ENCODE measurements at regions not wholly inside any gene's neighbourhood (a gene's known extent, or its start where the extent isn't known, plus 50 kb on each side); places are given as distances from the start of the nearest gene placed in this dataset.

DNA sequence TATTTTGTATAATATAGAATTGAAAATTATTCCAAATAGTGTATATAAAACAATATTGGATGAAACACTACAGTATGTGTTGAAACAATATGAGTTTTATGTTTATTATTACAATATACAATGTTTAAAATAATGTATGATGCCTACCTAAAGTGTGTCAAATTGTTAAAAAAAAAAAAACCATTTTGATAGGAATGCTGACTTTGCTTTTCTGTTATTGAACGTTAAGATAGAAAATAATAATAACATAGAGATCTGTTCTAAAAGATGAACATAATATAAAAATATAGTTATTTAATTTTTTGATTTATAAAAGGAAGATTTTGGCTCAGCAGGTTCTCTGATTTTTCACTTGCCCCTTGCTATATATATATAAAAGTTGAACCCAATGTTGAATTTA, 474.6 kb upstream of the ATXN8OS start:
- no peaks in the 10 kb centered on the region for H4K20me1 ChIP-seq (ENCODE audit: insufficient read depth, low read length)
- H3K4me2 ChIP-seq (ENCODE audit: low read length) = no peak overlapping the region
- H3K4me1 ChIP-seq (ENCODE audit: low read length) = no peaks in the 10 kb centered on the region
- H3K79me2 ChIP-seq (ENCODE audit: low read length) = no peaks in the 10 kb centered on the region
- H3K4me3 ChIP-seq (ENCODE audit: low read length) = no peak overlapping the region
- TF ChIP-seq, protein P1, sequence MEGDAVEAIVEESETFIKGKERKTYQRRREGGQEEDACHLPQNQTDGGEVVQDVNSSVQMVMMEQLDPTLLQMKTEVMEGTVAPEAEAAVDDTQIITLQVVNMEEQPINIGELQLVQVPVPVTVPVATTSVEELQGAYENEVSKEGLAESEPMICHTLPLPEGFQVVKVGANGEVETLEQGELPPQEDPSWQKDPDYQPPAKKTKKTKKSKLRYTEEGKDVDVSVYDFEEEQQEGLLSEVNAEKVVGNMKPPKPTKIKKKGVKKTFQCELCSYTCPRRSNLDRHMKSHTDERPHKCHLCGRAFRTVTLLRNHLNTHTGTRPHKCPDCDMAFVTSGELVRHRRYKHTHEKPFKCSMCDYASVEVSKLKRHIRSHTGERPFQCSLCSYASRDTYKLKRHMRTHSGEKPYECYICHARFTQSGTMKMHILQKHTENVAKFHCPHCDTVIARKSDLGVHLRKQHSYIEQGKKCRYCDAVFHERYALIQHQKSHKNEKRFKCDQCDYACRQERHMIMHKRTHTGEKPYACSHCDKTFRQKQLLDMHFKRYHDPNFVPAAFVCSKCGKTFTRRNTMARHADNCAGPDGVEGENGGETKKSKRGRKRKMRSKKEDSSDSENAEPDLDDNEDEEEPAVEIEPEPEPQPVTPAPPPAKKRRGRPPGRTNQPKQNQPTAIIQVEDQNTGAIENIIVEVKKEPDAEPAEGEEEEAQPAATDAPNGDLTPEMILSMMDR (IDR thresholded peaks at IDR 0.05; ENCODE audit: low read depth, low read length) = no peak
- no peak for TF ChIP-seq EZH2phosphoT487 (IDR thresholded peaks at IDR 0.05; ENCODE audit: low read depth)
- no peak overlapping the region for H3K9ac ChIP-seq (ENCODE audit: low read length)
- H3K9me3 ChIP-seq (ENCODE audit: insufficient read depth, low read length) = no peaks in the 10 kb centered on the region
- no peaks in the 10 kb centered on the region for H3K36me3 ChIP-seq (replicated peaks; ENCODE audit: low read depth, low read length)
- H3K27ac ChIP-seq (ENCODE audit: low read length) = no peak overlapping the region
- no peak overlapping the region for H2AFZ ChIP-seq (ENCODE audit: low read depth, low read length)
- no peaks in the 10 kb centered on the region for H3K27me3 ChIP-seq (ENCODE audit: low read depth, low read length)

DNA sequence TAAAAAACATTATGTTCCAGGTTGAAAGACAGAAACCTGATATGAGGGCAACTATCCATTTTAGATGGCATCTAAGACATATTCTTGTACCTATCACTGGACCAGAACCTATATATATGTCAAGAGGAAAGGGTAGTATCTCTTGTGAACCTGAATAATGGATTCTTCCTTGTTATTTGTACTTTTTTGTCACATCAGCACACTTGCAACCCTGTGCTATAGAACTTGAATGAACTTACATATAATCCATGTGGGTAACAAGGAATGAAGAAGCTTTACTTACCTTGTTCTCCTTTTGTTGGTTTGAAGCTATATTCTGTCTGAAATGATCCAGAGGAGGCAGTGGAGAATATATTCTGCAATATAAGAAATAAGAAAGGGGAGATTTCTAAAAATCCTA, 483.7 kb upstream of the ATXN8OS start:
- TF ChIP-seq EZH2phosphoT487 (IDR thresholded peaks at IDR 0.05; ENCODE audit: low read depth) = no peak
- TF ChIP-seq, protein P1 (IDR thresholded peaks at IDR 0.05; ENCODE audit: low read depth, low read length) = no peak
- no peak overlapping the region for H3K27ac ChIP-seq (ENCODE audit: low read length)
- H4K20me1 ChIP-seq (ENCODE audit: insufficient read depth, low read length) = no peaks in the 10 kb centered on the region
- H3K4me3 ChIP-seq (ENCODE audit: low read length) = no peak overlapping the region
- H3K4me2 ChIP-seq (ENCODE audit: low read length) = no peak overlapping the region
- no peaks in the 10 kb centered on the region for H3K4me1 ChIP-seq (ENCODE audit: low read length)
- H2AFZ ChIP-seq (ENCODE audit: low read depth, low read length) = no peak overlapping the region
- H3K9ac ChIP-seq (ENCODE audit: low read length) = no peak overlapping the region
- no peaks in the 10 kb centered on the region for H3K9me3 ChIP-seq (ENCODE audit: insufficient read depth, low read length)
- no peaks in the 10 kb centered on the region for H3K27me3 ChIP-seq (ENCODE audit: low read depth, low read length)
- H3K36me3 ChIP-seq (replicated peaks; ENCODE audit: low read depth, low read length) = no peaks in the 10 kb centered on the region
- H3K79me2 ChIP-seq (ENCODE audit: low read length) = no peaks in the 10 kb centered on the region

DNA sequence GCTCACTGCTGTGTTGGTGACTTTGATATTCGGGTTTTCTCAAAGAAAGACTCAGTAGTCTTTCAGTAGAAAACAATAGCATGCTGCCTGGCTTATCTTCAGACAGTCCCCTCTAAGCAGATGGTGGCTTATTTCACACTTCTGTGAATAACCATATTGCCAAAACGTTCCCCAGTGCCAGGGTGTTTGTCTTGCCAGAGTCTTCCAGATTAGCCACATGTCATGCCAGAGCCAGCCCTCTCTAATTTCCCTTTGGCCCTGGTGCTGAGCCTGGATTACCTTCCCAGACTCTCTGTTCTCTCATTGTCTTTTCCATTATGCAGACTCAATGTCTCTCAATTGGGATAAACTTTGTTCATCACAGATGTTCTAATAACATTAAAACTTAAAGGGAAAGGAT, 488.0 kb upstream of the ATXN8OS start:
- Histone ChIP-seq H3K4me2 (ENCODE audit: low read length) (no peak overlapping the region), H3K27me3 (ENCODE audit: low read depth, low read length) (no peaks in the 10 kb centered on the region), H3K9me3 (ENCODE audit: insufficient read depth, low read length) (no peaks in the 10 kb centered on the region), H3K79me2 (ENCODE audit: low read length) (no peaks in the 10 kb centered on the region), H2AFZ (ENCODE audit: low read depth, low read length) (no peak overlapping the region), H3K4me1 (ENCODE audit: low read length) (no peaks in the 10 kb centered on the region), H4K20me1 (ENCODE audit: insufficient read depth, low read length) (no peaks in the 10 kb centered on the region), H3K27ac (ENCODE audit: low read length) (no peak overlapping the region), H3K9ac (ENCODE audit: low read length) (no peak overlapping the region), H3K36me3 (replicated peaks; ENCODE audit: low read depth, low read length) (no peaks in the 10 kb centered on the region), H3K4me3 (ENCODE audit: low read length) (no peak overlapping the region)
- no peak for TF ChIP-seq EZH2phosphoT487 (IDR thresholded peaks at IDR 0.05; ENCODE audit: low read depth)
- TF ChIP-seq, protein P1 (IDR thresholded peaks at IDR 0.05; ENCODE audit: low read depth, low read length) = no peak

DNA sequence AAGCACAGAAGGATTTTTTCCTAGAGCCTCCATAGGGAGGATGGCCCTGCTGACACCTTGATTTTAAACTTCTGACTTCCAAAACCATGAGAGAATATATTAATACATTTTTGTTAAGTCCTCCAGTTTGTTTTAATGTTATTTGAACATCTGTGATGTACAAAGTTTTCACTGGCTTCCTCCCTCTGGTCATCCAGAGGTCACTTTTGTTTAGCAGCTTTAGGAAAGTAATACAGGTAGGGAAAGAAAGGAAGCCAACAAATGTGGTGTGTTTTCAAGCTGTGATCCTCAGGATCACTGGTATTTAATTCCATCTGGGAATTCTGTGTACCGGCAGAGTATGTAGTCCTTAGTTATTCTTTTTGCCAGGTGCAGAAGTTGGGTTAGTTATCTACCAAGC, 488.8 kb upstream of the ATXN8OS start:
- no peak for TF ChIP-seq EZH2phosphoT487 (IDR thresholded peaks at IDR 0.05; ENCODE audit: low read depth)
- TF ChIP-seq, protein P1 (IDR thresholded peaks at IDR 0.05; ENCODE audit: low read depth, low read length) = no peak
- H3K4me1 ChIP-seq (ENCODE audit: low read length) = no peaks in the 10 kb centered on the region
- no peaks in the 10 kb centered on the region for H3K27me3 ChIP-seq (ENCODE audit: low read depth, low read length)
- no peaks in the 10 kb centered on the region for H3K36me3 ChIP-seq (replicated peaks; ENCODE audit: low read depth, low read length)
- no peak overlapping the region for H3K4me2 ChIP-seq (ENCODE audit: low read length)
- no peak overlapping the region for H2AFZ ChIP-seq (ENCODE audit: low read depth, low read length)
- H4K20me1 ChIP-seq (ENCODE audit: insufficient read depth, low read length) = no peaks in the 10 kb centered on the region
- no peak overlapping the region for H3K27ac ChIP-seq (ENCODE audit: low read length)
- H3K9ac ChIP-seq (ENCODE audit: low read length) = no peak overlapping the region
- H3K4me3 ChIP-seq (ENCODE audit: low read length) = no peak overlapping the region
- no peaks in the 10 kb centered on the region for H3K9me3 ChIP-seq (ENCODE audit: insufficient read depth, low read length)
- no peaks in the 10 kb centered on the region for H3K79me2 ChIP-seq (ENCODE audit: low read length)
